GM20000 (cell line): ENCODE measurements at regions not wholly inside any gene's neighbourhood (a gene's known extent, or its start where the extent isn't known, plus 50 kb on each side); places are given as distances from the start of the nearest gene placed in this dataset.

Experiments
- DNase-seq: peaks from one replicate; pipeline ENCODE4 v3.0.0; 2012; ENCODE audit warnings: low spot score
- TF ChIP-seq, protein P1 (sequence below): IDR thresholded peaks from 2 replicates; pipeline ENCODE4 v1.5.1; 2012; ENCODE audit warnings: mild to moderate bottlenecking, control low read depth; ENCODE audit errors: extremely low read depth, missing control alignments

DNA sequence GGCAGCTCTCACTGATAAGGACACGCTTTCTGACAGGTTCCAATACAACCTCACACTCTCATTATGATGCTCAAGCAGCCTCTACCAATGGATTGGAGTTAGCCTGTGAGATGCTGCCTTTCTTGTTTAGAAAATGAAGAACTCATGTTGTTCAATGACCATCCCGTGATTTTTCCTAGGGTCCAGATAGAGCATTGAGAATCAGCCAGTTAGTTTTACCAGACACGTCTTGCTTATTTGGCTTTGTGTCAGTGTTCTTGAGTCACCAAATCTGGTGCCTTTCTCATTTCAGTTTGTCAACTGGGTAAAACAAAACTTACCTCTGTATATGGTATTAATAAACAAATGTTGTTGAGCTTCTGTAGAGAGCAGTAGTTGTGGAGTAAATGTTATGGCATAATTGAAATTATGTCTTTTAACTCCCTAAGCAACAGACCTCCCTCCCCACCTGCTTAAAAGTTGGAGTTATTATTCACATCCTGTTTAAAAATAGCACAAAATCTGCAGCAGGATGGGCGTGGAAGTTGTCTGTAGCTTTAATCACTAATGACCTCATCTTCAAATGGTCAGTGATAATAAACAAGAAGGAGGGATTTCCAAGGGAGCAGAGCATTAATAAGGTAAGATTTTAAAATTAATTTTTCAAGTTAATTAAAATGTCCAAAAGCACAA lies 167.3 kb downstream of the HRH4 start:
- TF ChIP-seq, protein P1, sequence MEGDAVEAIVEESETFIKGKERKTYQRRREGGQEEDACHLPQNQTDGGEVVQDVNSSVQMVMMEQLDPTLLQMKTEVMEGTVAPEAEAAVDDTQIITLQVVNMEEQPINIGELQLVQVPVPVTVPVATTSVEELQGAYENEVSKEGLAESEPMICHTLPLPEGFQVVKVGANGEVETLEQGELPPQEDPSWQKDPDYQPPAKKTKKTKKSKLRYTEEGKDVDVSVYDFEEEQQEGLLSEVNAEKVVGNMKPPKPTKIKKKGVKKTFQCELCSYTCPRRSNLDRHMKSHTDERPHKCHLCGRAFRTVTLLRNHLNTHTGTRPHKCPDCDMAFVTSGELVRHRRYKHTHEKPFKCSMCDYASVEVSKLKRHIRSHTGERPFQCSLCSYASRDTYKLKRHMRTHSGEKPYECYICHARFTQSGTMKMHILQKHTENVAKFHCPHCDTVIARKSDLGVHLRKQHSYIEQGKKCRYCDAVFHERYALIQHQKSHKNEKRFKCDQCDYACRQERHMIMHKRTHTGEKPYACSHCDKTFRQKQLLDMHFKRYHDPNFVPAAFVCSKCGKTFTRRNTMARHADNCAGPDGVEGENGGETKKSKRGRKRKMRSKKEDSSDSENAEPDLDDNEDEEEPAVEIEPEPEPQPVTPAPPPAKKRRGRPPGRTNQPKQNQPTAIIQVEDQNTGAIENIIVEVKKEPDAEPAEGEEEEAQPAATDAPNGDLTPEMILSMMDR, result no peak

DNA sequence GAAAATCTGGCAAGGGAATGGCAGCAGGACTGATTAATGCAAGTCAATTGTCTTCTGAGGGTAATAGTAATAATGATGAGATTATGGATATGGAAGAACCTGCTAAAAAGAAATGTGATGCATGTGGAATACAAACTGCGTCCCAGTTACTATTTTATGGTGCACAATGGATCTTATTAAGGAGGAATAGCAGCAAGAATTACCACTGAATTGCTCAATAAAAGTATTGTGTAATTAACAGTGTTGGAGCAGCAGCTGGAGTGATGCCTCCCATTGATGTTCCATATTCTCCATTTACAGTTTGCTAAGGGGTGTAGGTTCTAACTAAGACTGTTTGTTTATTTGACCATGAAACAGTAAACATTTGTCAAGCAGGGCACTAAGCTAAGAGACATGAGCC lies 167.9 kb downstream of the HRH4 start:
- DNase-seq, result no peak
- TF ChIP-seq, protein P1, result no peak

More for the DNA sequence above, 167.3 kb downstream of the HRH4 start:
- DNase-seq, result no peak

DNA sequence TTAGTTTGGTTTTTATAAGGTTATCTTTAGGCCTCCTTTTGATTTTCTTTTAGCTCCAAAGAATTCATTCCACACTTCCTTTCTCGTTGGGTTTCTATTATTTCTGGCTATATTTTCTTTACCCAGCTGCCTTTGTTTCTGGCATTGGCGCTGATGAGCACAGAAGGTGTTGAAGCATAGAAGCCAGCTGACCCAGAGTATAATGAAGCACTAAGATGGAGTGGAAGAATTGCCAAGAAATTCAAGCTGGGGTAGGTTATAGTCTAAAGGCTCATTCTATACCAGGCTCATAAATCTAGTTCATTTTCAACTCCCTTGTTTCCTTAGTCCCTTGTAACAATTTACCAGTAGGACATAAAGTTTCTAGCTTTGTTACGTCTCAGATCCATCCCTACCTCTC lies 169.5 kb downstream of the HRH4 start:
- TF ChIP-seq, protein P1, result no peak

DNA sequence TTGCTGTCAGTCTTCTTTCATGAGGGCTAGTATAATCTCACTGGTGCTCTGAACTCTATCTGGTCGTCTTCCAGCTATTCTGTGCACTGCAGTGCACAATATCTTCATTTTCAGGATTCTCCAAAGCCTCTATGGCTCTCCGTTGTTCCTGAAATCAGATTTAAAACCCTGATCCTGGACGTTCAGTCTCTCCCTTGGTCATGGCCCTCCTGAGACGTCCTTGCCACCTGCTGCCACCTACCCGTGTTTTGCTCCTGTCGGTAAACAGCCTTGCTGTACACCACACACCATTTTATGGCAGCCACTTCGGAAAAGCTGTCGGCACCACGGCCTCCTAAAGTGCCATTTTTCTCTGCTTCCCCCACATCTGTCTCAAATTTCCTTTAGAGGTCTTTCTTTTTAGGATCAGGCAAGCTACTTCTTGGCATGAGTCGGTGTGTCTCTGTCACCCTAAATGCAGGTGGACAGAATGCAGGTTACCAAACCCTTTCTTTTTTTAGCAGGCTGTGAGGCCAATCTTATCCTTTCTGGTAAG lies 170.0 kb downstream of the HRH4 start:
- DNase-seq, result no peak
- TF ChIP-seq, protein P1, result no peak

More for the DNA sequence above, 169.5 kb downstream of the HRH4 start:
- no peak for DNase-seq

DNA sequence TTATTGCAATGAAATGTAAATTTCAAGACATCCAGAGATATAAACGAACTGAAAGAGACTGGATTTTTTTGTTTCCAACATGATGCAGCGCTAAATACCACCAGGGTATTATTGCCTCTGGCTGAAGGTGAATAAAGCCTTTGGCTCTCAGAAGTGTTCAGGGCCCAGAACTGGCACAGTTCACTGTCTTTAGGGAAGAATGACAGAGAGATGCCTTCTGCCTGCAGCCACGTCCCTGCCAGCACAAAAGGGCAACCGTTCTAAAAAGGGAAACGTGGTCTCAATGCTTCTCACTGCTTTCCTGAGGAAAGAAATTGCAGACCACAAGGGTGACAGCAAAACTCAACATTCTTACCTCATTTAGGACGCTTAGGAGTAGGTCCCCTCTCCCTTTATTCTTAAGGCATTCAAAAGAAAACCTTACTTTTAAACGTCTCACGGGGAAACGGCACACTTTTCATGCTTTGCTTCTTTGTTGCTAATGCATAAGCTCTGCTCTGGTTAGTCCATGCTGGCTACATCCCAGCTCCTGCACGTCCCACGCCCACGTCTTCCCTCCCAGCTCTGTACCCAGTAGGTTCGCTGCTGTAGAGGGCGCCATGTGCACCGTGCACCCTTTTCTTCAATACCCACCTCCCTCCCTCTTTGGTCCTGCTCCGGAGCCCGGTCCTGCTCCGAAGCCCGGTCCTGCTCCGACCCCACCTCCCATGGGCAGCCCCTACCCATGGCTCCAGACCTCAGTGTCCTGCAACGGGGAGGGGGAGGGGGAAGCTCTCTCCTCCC lies 171.0 kb downstream of the HRH4 start:
- DNase-seq, result no peak
- TF ChIP-seq, protein P1, result no peak

DNA sequence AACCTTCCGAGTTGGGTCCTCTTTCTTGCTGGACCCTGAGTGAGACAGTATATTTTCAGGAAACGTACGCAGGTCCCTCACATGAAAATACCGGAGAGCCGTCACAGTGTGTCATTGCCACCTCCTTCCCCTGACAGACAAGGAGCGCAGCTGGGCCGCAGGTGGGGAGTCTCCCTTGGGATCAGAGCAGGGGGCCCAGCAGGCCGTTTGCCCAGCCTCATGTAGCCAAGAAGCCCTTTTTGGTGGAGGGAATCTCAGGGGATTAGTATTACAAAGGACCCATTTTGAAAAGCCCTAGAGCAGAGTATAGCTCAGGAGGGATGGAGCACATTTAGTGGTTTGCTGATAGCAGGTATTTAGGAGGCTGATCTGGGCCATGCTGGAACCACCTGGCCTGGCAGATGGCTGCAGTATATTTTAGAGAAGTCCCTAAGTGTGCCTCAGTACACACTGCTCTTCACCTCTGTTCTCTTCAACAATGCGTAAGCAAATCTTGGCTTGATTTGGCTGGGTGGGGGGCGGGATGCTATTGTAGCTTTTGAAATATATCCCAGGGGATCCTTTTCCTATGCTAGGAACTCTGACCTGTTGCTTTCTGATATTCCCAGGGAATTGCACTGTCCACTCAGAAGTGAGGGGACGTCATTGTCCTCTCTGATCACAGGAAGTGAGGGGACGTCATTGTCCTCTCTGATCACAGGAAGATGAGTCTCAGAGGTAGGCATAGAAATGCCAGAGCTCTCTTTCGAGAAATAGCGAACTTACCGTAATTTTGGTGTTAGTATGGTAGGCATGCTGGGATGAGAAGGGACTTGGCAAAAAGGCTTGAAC lies 171.9 kb downstream of the HRH4 start:
- DNase-seq, result no peak
- TF ChIP-seq, protein P1, result no peak
